T-cell (primary cell): ENCODE measurements at regions not wholly inside any gene's neighbourhood (a gene's known extent, or its start where the extent isn't known, plus 50 kb on each side); places are given as distances from the start of the nearest gene placed in this dataset.
A peak's percentile ranks its signal among the peaks of the same experiment; 100 is the strongest.

Source experiments
- ATAC-seq, 4 experiments: fragments of 200-7000 bp in 3 of 4; fragments of 150-1000 bp in 1 of 4; cut with Tn5 transposase; replicated peaks in 1 of 4; 1 replicate in 3 of 4; 2 replicates in 1 of 4; pipeline ENCODE4 v1.10.0; 2021; ENCODE audit warnings: moderate library complexity in 3 of 4, mild to moderate bottlenecking in 2 of 4, moderate number of reproducible peaks in 1 of 4
- CTCF ChIA-PET, 2 donors: fragments of 300-600 bp; sonication (Branson Sonifier 250); formaldehyde crosslinking; loops; one replicate each; lab custom pipeline; 2022; ENCODE audit warnings: antibody characterized with exemption in 2 of 2; lab: Charles Lee
- POLR2A ChIA-PET, 2 donors: fragments of 300-600 bp; sonication (Branson Sonifier 250); formaldehyde crosslinking; loops; one replicate each; lab custom pipeline; 2022; ENCODE audit warnings: antibody characterized with exemption in 2 of 2; lab: Charles Lee
- DNase-seq, 35 experiments: peaks; one replicate each; pipeline versions ENCODE4 v3.0.0 to v3.0.0-alpha.2; 2013 to 2023
- H3K27ac ChIP-seq: one replicate; pipeline ENCODE4 v1.5.1; 2013; ENCODE audit warnings: low read length
- H3K27me3 ChIP-seq, 2 experiments: replicated peaks in 1 of 2; 1 replicate in 1 of 2; 2 replicates in 1 of 2; pipeline versions ENCODE4 v1.6.1 to v1.7.0; 2013; ENCODE audit warnings: low read length in 1 of 2, mixed read lengths in 1 of 2; ENCODE audit not compliant: control insufficient read depth in 2 of 2, insufficient read depth in 2 of 2; ENCODE audit errors: extremely low read depth in 1 of 2
- H3K36me3 ChIP-seq, 2 donors: 1 replicate in 1 of 2; 2 replicates in 1 of 2; pipeline versions ENCODE4 v1.6.1 to v1.7.0; 2013; ENCODE audit warnings: low read length in 1 of 2; ENCODE audit not compliant: control insufficient read depth in 2 of 2, insufficient read depth in 1 of 2; ENCODE audit errors: extremely low read depth in 1 of 2
- H3K4me1 ChIP-seq, 2 experiments: 1 replicate in 1 of 2; 2 replicates in 1 of 2; pipeline versions ENCODE4 v1.6.1 to v1.7.0; 2013; ENCODE audit warnings: low read length in 2 of 2, mixed read lengths in 1 of 2; ENCODE audit not compliant: insufficient read depth in 2 of 2, control insufficient read depth in 1 of 2; ENCODE audit errors: extremely low read depth in 1 of 2
- H3K4me3 ChIP-seq, 2 donors: 1 replicate in 1 of 2; 2 replicates in 1 of 2; pipeline versions ENCODE4 v1.5.1 to v1.7.0; 2013; ENCODE audit warnings: mild to moderate bottlenecking in 2 of 2, low read length in 1 of 2, moderate library complexity in 1 of 2; ENCODE audit not compliant: control insufficient read depth in 1 of 2; ENCODE audit errors: extremely low read depth in 1 of 2
- H3K9me3 ChIP-seq: 2 replicates; pipeline ENCODE4 v1.7.0; 2013
- H3K27ac Mint-ChIP-seq, 2 donors: one replicate each; pipeline ENCODE4 v1.8.0; 2020 to 2021; ENCODE audit warnings: mild to moderate bottlenecking in 2 of 2, mixed read lengths in 2 of 2
- H3K27me3 Mint-ChIP-seq, 2 donors: one replicate each; pipeline ENCODE4 v1.8.0; 2021 to 2022; ENCODE audit warnings: mixed read lengths in 2 of 2
- H3K36me3 Mint-ChIP-seq: one replicate; pipeline ENCODE4 v1.8.0; 2021; ENCODE audit warnings: mixed read lengths
- H3K4me1 Mint-ChIP-seq, 3 donors: one replicate each; pipeline ENCODE4 v1.8.0; 2020 to 2022; ENCODE audit warnings: mixed read lengths in 3 of 3, mild to moderate bottlenecking in 1 of 3
- H3K4me3 Mint-ChIP-seq, 3 donors: one replicate each; pipeline ENCODE4 v1.8.0; 2020 to 2022; ENCODE audit warnings: mild to moderate bottlenecking in 3 of 3, mixed read lengths in 3 of 3, moderate library complexity in 3 of 3
- H3K9me3 Mint-ChIP-seq, 3 donors: one replicate each; pipeline ENCODE4 v1.8.0; 2020 to 2022; ENCODE audit warnings: mixed read lengths in 3 of 3
- WGBS: methylation state at CpG from one replicate; pipeline ENCODE4 v1.1.5; 2013; ENCODE audit warnings: missing lambda C conversion rate; ENCODE audit not compliant: insufficient coverage; 5-methylcytosine and 5-hydroxymethylcytosine counted together

GRCh38 chr1:214120951-214121350, 133.2 kb downstream of the PROX1 start:
- H3K27ac ChIP-seq, result no peak overlapping the region
- Mint-ChIP-seq H3K27me3 (peaks cover 0 to 18% of the 10 kb centered on the region in 2 donors), H3K4me1 (peaks cover 0 to 12% (median 10%) of the 10 kb centered on the region in 3 donors), H3K36me3 (peaks cover 8% of the 10 kb centered on the region), H3K4me3 (no peak overlapping the region), H3K9me3 (peaks cover 7 to 23% (median 11%) of the 10 kb centered on the region in 3 donors), H3K27ac (no peak overlapping the region)
- 55% methylated on average over 2 of the region's 6 CpGs for WGBS
- ChIA-PET POLR2A (interaction anchor here in 1 of 2 donors (0.6 kb wide), 1 partner anchor 153 kb away, joined by 3 read pairs; no protein-coding TSS in a partner anchor), CTCF (interaction anchor here in 1 of 2 donors (0.5 to 1.1 kb wide), 2 partner anchors 451 to 850 kb away, joined by 4 read pairs; no protein-coding TSS in a partner anchor)
- DNase-seq, result no peak
- H3K9me3 ChIP-seq, result no peaks in the 10 kb centered on the region
- no peaks in the 10 kb centered on the region for H3K36me3 ChIP-seq
- no peaks in the 10 kb centered on the region for H3K4me1 ChIP-seq
- ATAC-seq, result no peak
- no peak overlapping the region for H3K4me3 ChIP-seq
- peaks cover 0 to 4% of the 10 kb centered on the region in 2 experiments for H3K27me3 ChIP-seq

GRCh38 chr1:214122110-214122509, 134.3 kb downstream of the PROX1 start:
- CTCF ChIA-PET, result no interaction called here
- no peak for ATAC-seq
- Histone ChIP-seq H3K9me3 (no peaks in the 10 kb centered on the region), H3K4me1 (no peaks in the 10 kb centered on the region), H3K27ac (no peak overlapping the region), H3K4me3 (no peak overlapping the region), H3K36me3 (no peaks in the 10 kb centered on the region), H3K27me3 (peaks cover 0 to 4% of the 10 kb centered on the region in 2 experiments)
- Mint-ChIP-seq H3K27ac (no peak overlapping the region), H3K4me1 (peaks cover 0 to 12% (median 10%) of the 10 kb centered on the region in 3 donors), H3K27me3 (peaks cover 0 to 18% of the 10 kb centered on the region in 2 donors), H3K36me3 (peaks cover 6% of the 10 kb centered on the region), H3K9me3 (peaks cover 4 to 16% (median 9%) of the 10 kb centered on the region in 3 donors), H3K4me3 (no peak overlapping the region)
- POLR2A ChIA-PET, result no interaction called here
- 86% methylated on average over 3 of the region's 6 CpGs for WGBS
- DNase-seq, result no peak

GRCh38 chr1:214123061-214123784, 135.4 kb downstream of the PROX1 start:
- whole genome bisulfite sequencing, result no CpG with 5 or more reads among the region's 7 CpGs
- Histone ChIP-seq H3K9me3 (no peaks in the 10 kb centered on the region), H3K36me3 (no peaks in the 10 kb centered on the region), H3K4me3 (no peak overlapping the region), H3K4me1 (no peaks in the 10 kb centered on the region), H3K27me3 (peaks cover 0 to under 1% of the 10 kb centered on the region in 2 experiments), H3K27ac (no peak overlapping the region)
- peak in 24 of 35 experiments; percentile 2 to 61 (median 11) for DNase-seq
- ChIA-PET CTCF (interaction anchor here (0.5 to 1.2 kb wide), 8 partner anchors 10 to 750 kb away, joined by 3 to 6 read pairs (median 4); no protein-coding TSS in a partner anchor), POLR2A (no interaction called here)
- peaks cover 0 to 18% of the 10 kb centered on the region in 2 donors for H3K27me3 Mint-ChIP-seq
- ATAC-seq, result peak in 3 of 4 experiments; percentile 42 to 72 (median 47)
- peaks cover 0 to 4% (median 0%) of the 10 kb centered on the region in 3 donors for H3K9me3 Mint-ChIP-seq
- H3K4me3 Mint-ChIP-seq, result no peak overlapping the region
- peaks cover 4% of the 10 kb centered on the region for H3K36me3 Mint-ChIP-seq
- H3K4me1 Mint-ChIP-seq, result peaks cover 0 to 12% (median 10%) of the 10 kb centered on the region in 3 donors
- H3K27ac Mint-ChIP-seq, result no peak overlapping the region

GRCh38 chr1:214124281-214124805, 136.6 kb downstream of the PROX1 start:
- no peak for ATAC-seq
- Mint-ChIP-seq H3K4me3 (no peak overlapping the region), H3K27ac (no peak overlapping the region), H3K27me3 (peaks cover 0 to 17% of the 10 kb centered on the region in 2 donors), H3K36me3 (peaks cover 3% of the 10 kb centered on the region), H3K4me1 (peaks cover 0 to 12% (median 10%) of the 10 kb centered on the region in 3 donors), H3K9me3 (no peaks in the 10 kb centered on the region)
- DNase-seq, result no peak
- H3K27me3 ChIP-seq, result no peaks in the 10 kb centered on the region
- H3K9me3 ChIP-seq, result no peaks in the 10 kb centered on the region
- 69% methylated on average over 6 of the region's 7 CpGs for WGBS
- H3K36me3 ChIP-seq, result no peaks in the 10 kb centered on the region
- ChIA-PET POLR2A (no interaction called here), CTCF (no interaction called here)
- no peaks in the 10 kb centered on the region for H3K4me1 ChIP-seq
- no peak overlapping the region for H3K4me3 ChIP-seq
- H3K27ac ChIP-seq, result no peak overlapping the region

GRCh38 chr1:214124915-214125314, 137.1 kb downstream of the PROX1 start:
- Histone ChIP-seq H3K9me3 (no peaks in the 10 kb centered on the region), H3K4me1 (no peaks in the 10 kb centered on the region), H3K36me3 (no peaks in the 10 kb centered on the region), H3K4me3 (no peak overlapping the region), H3K27ac (no peak overlapping the region), H3K27me3 (no peaks in the 10 kb centered on the region)
- WGBS, result no CpG with 5 or more reads among the region's 4 CpGs
- ChIA-PET POLR2A (interaction anchor here in 1 of 2 donors (0.6 kb wide), 1 partner anchor 201 kb away, joined by 10 read pairs; no protein-coding TSS in a partner anchor), CTCF (no interaction called here)
- DNase-seq, result no peak
- Mint-ChIP-seq H3K27me3 (peaks cover 0 to 14% of the 10 kb centered on the region in 2 donors), H3K4me3 (no peak overlapping the region), H3K27ac (no peak overlapping the region), H3K4me1 (peaks cover 0 to 12% (median 10%) of the 10 kb centered on the region in 3 donors), H3K36me3 (no peaks in the 10 kb centered on the region), H3K9me3 (no peaks in the 10 kb centered on the region)
- no peak for ATAC-seq

- CTCF ChIA-PET, result interaction anchor here in 1 of 2 donors (0.6 kb wide), 1 partner anchor 1085 kb away, joined by 3 read pairs; no protein-coding TSS in a partner anchor
- WGBS, result no CpG with 5 or more reads among the region's 1 CpG
These were observed 138.0 kb downstream of the PROX1 start for GRCh38 chr1:214125819-214126218.

More at GRCh38 chr1:214125819-214126218, 138.0 kb downstream of the PROX1 start:
- ATAC-seq, result no peak
- H3K4me3 ChIP-seq, result no peak overlapping the region
- H3K36me3 Mint-ChIP-seq, result no peaks in the 10 kb centered on the region
- H3K4me1 ChIP-seq, result no peaks in the 10 kb centered on the region
- no peak overlapping the region for H3K27ac ChIP-seq
- no peaks in the 10 kb centered on the region for H3K9me3 ChIP-seq
- H3K27me3 Mint-ChIP-seq, result peaks cover 0 to 14% of the 10 kb centered on the region in 2 donors
- H3K9me3 Mint-ChIP-seq, result no peaks in the 10 kb centered on the region
- H3K27me3 ChIP-seq, result no peaks in the 10 kb centered on the region
- H3K36me3 ChIP-seq, result no peaks in the 10 kb centered on the region
- POLR2A ChIA-PET, result interaction anchor here in 1 of 2 donors (0.6 kb wide), 1 partner anchor 200 kb away, joined by 10 read pairs; no protein-coding TSS in a partner anchor
- H3K4me3 Mint-ChIP-seq, result no peak overlapping the region
- H3K4me1 Mint-ChIP-seq, result peaks cover 0 to 8% (median 6%) of the 10 kb centered on the region in 3 donors
- no peak overlapping the region for H3K27ac Mint-ChIP-seq
- DNase-seq, result no peak
